ENCODE measurements at regions not wholly inside any gene's neighbourhood (a gene's known extent, or its start where the extent isn't known, plus 50 kb on each side); places are given as distances from the start of the nearest gene placed in this dataset.

- DNase-seq (ENCODE audit: low spot score), result no peak
- in situ Hi-C loops (cut with MboI; ENCODE audit: low sequenced_read_pairs, unreplicated experiment), result no loop called here
- TF ChIP-seq CTCF (IDR thresholded peaks at IDR 0.05; ENCODE audit: borderline replicate concordance, control extremely low read depth, extremely low read depth, insufficient read depth, missing control alignments), result no peak
These were observed 91.1 kb upstream of the PGRMC2 start for GRCh38 chr4:128378668-128379067.

- TF ChIP-seq CTCF (IDR thresholded peaks at IDR 0.05; ENCODE audit: borderline replicate concordance, control extremely low read depth, extremely low read depth, insufficient read depth, missing control alignments), result no peak
- in situ Hi-C loops (cut with MboI; ENCODE audit: low sequenced_read_pairs, unreplicated experiment), result no loop called here
- DNase-seq (ENCODE audit: low spot score), result no peak
These were observed 89.3 kb upstream of the PGRMC2 start for GRCh38 chr4:128376958-128377357.

GRCh38 chr4:128376303-128376702 is 88.7 kb upstream of the PGRMC2 start:
- TF ChIP-seq CTCF (IDR thresholded peaks at IDR 0.05; ENCODE audit: borderline replicate concordance, control extremely low read depth, extremely low read depth, insufficient read depth, missing control alignments), result no peak
- DNase-seq (ENCODE audit: low spot score), result no peak
- in situ Hi-C loops (cut with MboI; ENCODE audit: low sequenced_read_pairs, unreplicated experiment), result no loop called here

- DNase-seq (ENCODE audit: low spot score), result no peak
- in situ Hi-C loops (cut with MboI; ENCODE audit: low sequenced_read_pairs, unreplicated experiment), result no loop called here
- TF ChIP-seq CTCF (IDR thresholded peaks at IDR 0.05; ENCODE audit: borderline replicate concordance, control extremely low read depth, extremely low read depth, insufficient read depth, missing control alignments), result no peak
These were observed 86.0 kb upstream of the PGRMC2 start for GRCh38 chr4:128373628-128374027.

- TF ChIP-seq CTCF (IDR thresholded peaks at IDR 0.05; ENCODE audit: borderline replicate concordance, control extremely low read depth, extremely low read depth, insufficient read depth, missing control alignments), result no peak
- in situ Hi-C loops (cut with MboI; ENCODE audit: low sequenced_read_pairs, unreplicated experiment), result no loop called here
- no peak for DNase-seq (ENCODE audit: low spot score)
These were observed 84.3 kb upstream of the PGRMC2 start for GRCh38 chr4:128371876-128372275.

GRCh38 chr4:128371001-128371777 is 83.6 kb upstream of the PGRMC2 start:
- in situ Hi-C loops (cut with MboI; ENCODE audit: low sequenced_read_pairs, unreplicated experiment), result no loop called here
- TF ChIP-seq CTCF (IDR thresholded peaks at IDR 0.05; ENCODE audit: borderline replicate concordance, control extremely low read depth, extremely low read depth, insufficient read depth, missing control alignments), result no peak
- no peak for DNase-seq (ENCODE audit: low spot score)
